ENCODE measurements at regions not wholly inside any gene's neighbourhood (a gene's known extent, or its start where the extent isn't known, plus 50 kb on each side); places are given as distances from the start of the nearest gene placed in this dataset.

DNA sequence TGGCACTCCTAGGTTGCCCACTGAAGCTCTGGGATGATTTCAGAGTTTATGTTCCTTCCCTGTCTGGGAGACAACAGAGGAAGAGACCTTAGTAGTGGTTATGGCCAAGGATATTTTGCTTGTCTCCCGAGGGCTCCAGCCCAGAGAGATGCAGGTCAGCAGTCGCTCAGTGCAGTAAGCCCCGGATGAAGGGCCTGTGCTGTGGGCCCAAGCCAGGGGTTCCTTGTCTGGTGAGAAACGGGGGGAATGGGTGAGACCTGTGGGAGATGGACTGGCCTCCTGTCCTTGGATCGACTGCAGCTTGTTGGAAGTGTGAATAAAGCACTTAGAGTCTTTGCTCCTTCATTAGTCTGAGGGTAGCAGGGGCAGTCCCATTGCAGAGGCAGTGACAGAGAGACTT, 260.7 kb upstream of the RIOK2 start:
- no peak for TF ChIP-seq TAF1 (IDR thresholded peaks at IDR 0.05; ENCODE audit: low read depth)
- TF ChIP-seq, protein P1, sequence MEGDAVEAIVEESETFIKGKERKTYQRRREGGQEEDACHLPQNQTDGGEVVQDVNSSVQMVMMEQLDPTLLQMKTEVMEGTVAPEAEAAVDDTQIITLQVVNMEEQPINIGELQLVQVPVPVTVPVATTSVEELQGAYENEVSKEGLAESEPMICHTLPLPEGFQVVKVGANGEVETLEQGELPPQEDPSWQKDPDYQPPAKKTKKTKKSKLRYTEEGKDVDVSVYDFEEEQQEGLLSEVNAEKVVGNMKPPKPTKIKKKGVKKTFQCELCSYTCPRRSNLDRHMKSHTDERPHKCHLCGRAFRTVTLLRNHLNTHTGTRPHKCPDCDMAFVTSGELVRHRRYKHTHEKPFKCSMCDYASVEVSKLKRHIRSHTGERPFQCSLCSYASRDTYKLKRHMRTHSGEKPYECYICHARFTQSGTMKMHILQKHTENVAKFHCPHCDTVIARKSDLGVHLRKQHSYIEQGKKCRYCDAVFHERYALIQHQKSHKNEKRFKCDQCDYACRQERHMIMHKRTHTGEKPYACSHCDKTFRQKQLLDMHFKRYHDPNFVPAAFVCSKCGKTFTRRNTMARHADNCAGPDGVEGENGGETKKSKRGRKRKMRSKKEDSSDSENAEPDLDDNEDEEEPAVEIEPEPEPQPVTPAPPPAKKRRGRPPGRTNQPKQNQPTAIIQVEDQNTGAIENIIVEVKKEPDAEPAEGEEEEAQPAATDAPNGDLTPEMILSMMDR (IDR thresholded peaks at IDR 0.05; ENCODE audit: poor library complexity, severe bottlenecking) = no peak
- TF ChIP-seq, protein P2, sequence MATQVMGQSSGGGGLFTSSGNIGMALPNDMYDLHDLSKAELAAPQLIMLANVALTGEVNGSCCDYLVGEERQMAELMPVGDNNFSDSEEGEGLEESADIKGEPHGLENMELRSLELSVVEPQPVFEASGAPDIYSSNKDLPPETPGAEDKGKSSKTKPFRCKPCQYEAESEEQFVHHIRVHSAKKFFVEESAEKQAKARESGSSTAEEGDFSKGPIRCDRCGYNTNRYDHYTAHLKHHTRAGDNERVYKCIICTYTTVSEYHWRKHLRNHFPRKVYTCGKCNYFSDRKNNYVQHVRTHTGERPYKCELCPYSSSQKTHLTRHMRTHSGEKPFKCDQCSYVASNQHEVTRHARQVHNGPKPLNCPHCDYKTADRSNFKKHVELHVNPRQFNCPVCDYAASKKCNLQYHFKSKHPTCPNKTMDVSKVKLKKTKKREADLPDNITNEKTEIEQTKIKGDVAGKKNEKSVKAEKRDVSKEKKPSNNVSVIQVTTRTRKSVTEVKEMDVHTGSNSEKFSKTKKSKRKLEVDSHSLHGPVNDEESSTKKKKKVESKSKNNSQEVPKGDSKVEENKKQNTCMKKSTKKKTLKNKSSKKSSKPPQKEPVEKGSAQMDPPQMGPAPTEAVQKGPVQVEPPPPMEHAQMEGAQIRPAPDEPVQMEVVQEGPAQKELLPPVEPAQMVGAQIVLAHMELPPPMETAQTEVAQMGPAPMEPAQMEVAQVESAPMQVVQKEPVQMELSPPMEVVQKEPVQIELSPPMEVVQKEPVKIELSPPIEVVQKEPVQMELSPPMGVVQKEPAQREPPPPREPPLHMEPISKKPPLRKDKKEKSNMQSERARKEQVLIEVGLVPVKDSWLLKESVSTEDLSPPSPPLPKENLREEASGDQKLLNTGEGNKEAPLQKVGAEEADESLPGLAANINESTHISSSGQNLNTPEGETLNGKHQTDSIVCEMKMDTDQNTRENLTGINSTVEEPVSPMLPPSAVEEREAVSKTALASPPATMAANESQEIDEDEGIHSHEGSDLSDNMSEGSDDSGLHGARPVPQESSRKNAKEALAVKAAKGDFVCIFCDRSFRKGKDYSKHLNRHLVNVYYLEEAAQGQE (IDR thresholded peaks at IDR 0.05; ENCODE audit: borderline replicate concordance) = no peak
- TF ChIP-seq POLR2AphosphoS5 (IDR thresholded peaks at IDR 0.05) = no peak
